WTC11 (cell line): ENCODE measurements at regions not wholly inside any gene's neighbourhood (a gene's known extent, or its start where the extent isn't known, plus 50 kb on each side); places are given as distances from the start of the nearest gene placed in this dataset.

ENCODE experiments used
- ATAC-seq: fragments of 200-7000 bp; cut with Tn5 transposase; 2 replicates; pipeline ENCODE4 v1.10.0; 2021; ENCODE audit warnings: mild to moderate bottlenecking, moderate library complexity
- CTCF ChIA-PET: fragments of 300-600 bp; sonication (Branson Sonifier 250); formaldehyde crosslinking; loops from one replicate; lab custom pipeline; 2021; ENCODE audit warnings: antibody characterized with exemption; lab: Charles Lee
- POLR2A ChIA-PET: fragments of 350-600 bp; sonication (Branson Sonifier 250); formaldehyde crosslinking; loops from one replicate; lab custom pipeline; 2021; ENCODE audit warnings: antibody characterized with exemption; lab: Charles Lee
- DNase-seq: peaks from one replicate; pipeline ENCODE4 v3.0.0; 2021; ENCODE audit warnings: low spot score
- H3K27ac Mint-ChIP-seq: 2 replicates; pipeline ENCODE4 v1.8.0; 2021; ENCODE audit warnings: mixed read lengths
- H3K27me3 Mint-ChIP-seq: 2 replicates; pipeline ENCODE4 v1.8.0; 2021; ENCODE audit warnings: low read depth, mild to moderate bottlenecking, moderate library complexity, mixed read lengths
- H3K36me3 Mint-ChIP-seq: 2 replicates; pipeline ENCODE4 v1.8.0; 2021; ENCODE audit warnings: mixed read lengths
- H3K4me1 Mint-ChIP-seq: 2 replicates; pipeline ENCODE4 v1.8.0; 2022; ENCODE audit warnings: mixed read lengths
- H3K4me3 Mint-ChIP-seq: 2 replicates; pipeline ENCODE4 v1.8.0; 2021; ENCODE audit warnings: mild to moderate bottlenecking, moderate library complexity, mixed read lengths
- H3K9me3 Mint-ChIP-seq: 2 replicates; pipeline ENCODE4 v1.8.0; 2021; ENCODE audit warnings: mixed read lengths
- CBFB ChIP-seq: sonication (generic); formaldehyde crosslinking; IDR thresholded peaks from 2 replicates; pipeline ENCODE4 v1.8.1; 2022; ENCODE audit warnings: mild to moderate bottlenecking, low read depth, missing genetic modification reagents
- CREB1 ChIP-seq: sonication (generic); formaldehyde crosslinking; IDR thresholded peaks from 2 replicates; pipeline ENCODE4 v1.8.0; 2023; ENCODE audit warnings: mild to moderate bottlenecking, missing genetic modification reagents
- CTCF ChIP-seq: fragments of 200-600 bp; IDR thresholded peaks from 2 replicates; pipeline ENCODE4 v1.8.0; 2022; ENCODE audit warnings: antibody characterized with exemption
- ETV6 ChIP-seq: sonication (generic); formaldehyde crosslinking; IDR thresholded peaks from 2 replicates; pipeline ENCODE4 v1.8.1; 2022; ENCODE audit warnings: mild to moderate bottlenecking, missing genetic modification reagents
- FOXJ3 ChIP-seq: sonication (generic); formaldehyde crosslinking; IDR thresholded peaks from 2 replicates; pipeline ENCODE4 v1.9.0; 2021; ENCODE audit warnings: missing genetic modification reagents, mild to moderate bottlenecking, borderline replicate concordance
- GTF2I ChIP-seq: fragments of 250-450 bp; sonication (Bioruptor Pico); conservative IDR thresholded peaks from 2 replicates; pipeline ENCODE4 v1.4.0; 2021; ENCODE audit warnings: mild to moderate bottlenecking
- HMGA2 ChIP-seq: fragments of 250-450 bp; sonication (Bioruptor Pico); IDR thresholded peaks from 2 replicates; pipeline ENCODE4 v1.4.0; 2021; ENCODE audit warnings: mild to moderate bottlenecking, moderate library complexity
- JAZF1 ChIP-seq: fragments of 250-450 bp; sonication (Bioruptor Pico); IDR thresholded peaks from 2 replicates; pipeline ENCODE4 v1.9.0; 2021; ENCODE audit warnings: moderate library complexity, mild to moderate bottlenecking, inconsistent platforms
- NR1H2 ChIP-seq: sonication (generic); formaldehyde crosslinking; IDR thresholded peaks from 2 replicates; pipeline ENCODE4 v1.9.0; 2021; ENCODE audit warnings: mild to moderate bottlenecking, moderate library complexity, missing genetic modification reagents
- OVOL2 ChIP-seq: fragments of 250-450 bp; sonication (Bioruptor Pico); IDR thresholded peaks from 2 replicates; pipeline ENCODE4 v1.9.0; 2021; ENCODE audit warnings: mild to moderate bottlenecking, borderline replicate concordance
- TCF7 ChIP-seq: sonication (generic); formaldehyde crosslinking; IDR thresholded peaks from 2 replicates; pipeline ENCODE4 v1.8.0; 2022; ENCODE audit warnings: mild to moderate bottlenecking, low read depth, missing genetic modification reagents, moderate library complexity
- ZNF138 ChIP-seq: sonication (generic); formaldehyde crosslinking; conservative IDR thresholded peaks from 2 replicates; pipeline ENCODE4 v1.8.1; 2022; ENCODE audit warnings: mild to moderate bottlenecking, moderate library complexity, missing genetic modification reagents
- ZNF232 ChIP-seq: sonication (generic); formaldehyde crosslinking; IDR thresholded peaks from 2 replicates; pipeline ENCODE4 v1.8.0; 2022; ENCODE audit warnings: mild to moderate bottlenecking, missing genetic modification reagents
- ZNF396 ChIP-seq: fragments of 250-450 bp; sonication (Bioruptor Pico); IDR thresholded peaks from 2 replicates; pipeline ENCODE4 v1.8.0; 2021; ENCODE audit warnings: mild to moderate bottlenecking, moderate library complexity, borderline replicate concordance
- ZNF671 ChIP-seq: fragments of 250-450 bp; sonication (Bioruptor Pico); IDR thresholded peaks from 2 replicates; pipeline ENCODE4 v1.8.0; 2021; ENCODE audit warnings: mild to moderate bottlenecking
- TF ChIP-seq, protein P1 (sequence below): sonication (generic); formaldehyde crosslinking; IDR thresholded peaks from 2 replicates; pipeline ENCODE4 v1.8.0; 2023; ENCODE audit warnings: missing genetic modification reagents
- TF ChIP-seq, protein P2 (sequence below): sonication (generic); formaldehyde crosslinking; IDR thresholded peaks from 2 replicates; pipeline ENCODE4 v1.8.1; 2022; ENCODE audit warnings: mild to moderate bottlenecking, moderate library complexity, missing genetic modification reagents
- TF ChIP-seq, protein P3 (sequence below): sonication (generic); formaldehyde crosslinking; IDR thresholded peaks from 2 replicates; pipeline ENCODE4 v1.8.1; 2023; ENCODE audit warnings: mild to moderate bottlenecking, missing genetic modification reagents, moderate library complexity
- TF ChIP-seq, protein P4 (sequence below): sonication (generic); formaldehyde crosslinking; IDR thresholded peaks from 2 replicates; pipeline ENCODE4 v1.8.0; 2022; ENCODE audit warnings: mild to moderate bottlenecking, missing genetic modification reagents
- TF ChIP-seq, protein P5 (sequence below): sonication (generic); formaldehyde crosslinking; IDR thresholded peaks from 2 replicates; pipeline ENCODE4 v1.8.1; 2023; ENCODE audit warnings: mild to moderate bottlenecking, moderate library complexity, missing genetic modification reagents
- TF ChIP-seq, protein P6 (sequence below): fragments of 250-450 bp; sonication (Bioruptor Pico); conservative IDR thresholded peaks from 2 replicates; pipeline ENCODE4 v1.9.0; 2021; ENCODE audit warnings: mild to moderate bottlenecking
- TF ChIP-seq, protein P7 (sequence below): sonication (generic); formaldehyde crosslinking; IDR thresholded peaks from 2 replicates; pipeline ENCODE4 v1.8.0; 2022; ENCODE audit warnings: mild to moderate bottlenecking, missing genetic modification reagents
- TF ChIP-seq, protein P8 (sequence below): sonication (generic); formaldehyde crosslinking; IDR thresholded peaks from 2 replicates; pipeline ENCODE4 v1.8.1; 2022; ENCODE audit warnings: low read depth, missing genetic modification reagents, borderline replicate concordance

GRCh38 chr7:93810561-93810960 is 80.0 kb downstream of the TFPI2 start:
- CTCF ChIA-PET: no interaction called here
- TF ChIP-seq NR1H2 (CRISPR knock-in tag): no peak
- no peak for TF ChIP-seq CBFB (CRISPR knock-in tag)
- TF ChIP-seq, protein P1, sequence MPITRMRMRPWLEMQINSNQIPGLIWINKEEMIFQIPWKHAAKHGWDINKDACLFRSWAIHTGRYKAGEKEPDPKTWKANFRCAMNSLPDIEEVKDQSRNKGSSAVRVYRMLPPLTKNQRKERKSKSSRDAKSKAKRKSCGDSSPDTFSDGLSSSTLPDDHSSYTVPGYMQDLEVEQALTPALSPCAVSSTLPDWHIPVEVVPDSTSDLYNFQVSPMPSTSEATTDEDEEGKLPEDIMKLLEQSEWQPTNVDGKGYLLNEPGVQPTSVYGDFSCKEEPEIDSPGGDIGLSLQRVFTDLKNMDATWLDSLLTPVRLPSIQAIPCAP (CRISPR knock-in tag): no peak
- TF ChIP-seq FOXJ3 (CRISPR knock-in tag): no peak
- no peak for TF ChIP-seq ZNF232 (CRISPR knock-in tag)
- no peak for TF ChIP-seq CREB1 (CRISPR knock-in tag)
- TF ChIP-seq, protein P2, sequence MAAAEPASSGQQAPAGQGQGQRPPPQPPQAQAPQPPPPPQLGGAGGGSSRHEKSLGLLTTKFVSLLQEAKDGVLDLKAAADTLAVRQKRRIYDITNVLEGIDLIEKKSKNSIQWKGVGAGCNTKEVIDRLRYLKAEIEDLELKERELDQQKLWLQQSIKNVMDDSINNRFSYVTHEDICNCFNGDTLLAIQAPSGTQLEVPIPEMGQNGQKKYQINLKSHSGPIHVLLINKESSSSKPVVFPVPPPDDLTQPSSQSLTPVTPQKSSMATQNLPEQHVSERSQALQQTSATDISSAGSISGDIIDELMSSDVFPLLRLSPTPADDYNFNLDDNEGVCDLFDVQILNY (CRISPR knock-in tag): no peak
- TF ChIP-seq, protein P3, sequence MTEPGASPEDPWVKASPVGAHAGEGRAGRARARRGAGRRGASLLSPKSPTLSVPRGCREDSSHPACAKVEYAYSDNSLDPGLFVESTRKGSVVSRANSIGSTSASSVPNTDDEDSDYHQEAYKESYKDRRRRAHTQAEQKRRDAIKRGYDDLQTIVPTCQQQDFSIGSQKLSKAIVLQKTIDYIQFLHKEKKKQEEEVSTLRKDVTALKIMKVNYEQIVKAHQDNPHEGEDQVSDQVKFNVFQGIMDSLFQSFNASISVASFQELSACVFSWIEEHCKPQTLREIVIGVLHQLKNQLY: no peak
- TF ChIP-seq JAZF1 (CRISPR knock-in tag): no peak
- no peak for TF ChIP-seq ZNF671
- TF ChIP-seq, protein P4, sequence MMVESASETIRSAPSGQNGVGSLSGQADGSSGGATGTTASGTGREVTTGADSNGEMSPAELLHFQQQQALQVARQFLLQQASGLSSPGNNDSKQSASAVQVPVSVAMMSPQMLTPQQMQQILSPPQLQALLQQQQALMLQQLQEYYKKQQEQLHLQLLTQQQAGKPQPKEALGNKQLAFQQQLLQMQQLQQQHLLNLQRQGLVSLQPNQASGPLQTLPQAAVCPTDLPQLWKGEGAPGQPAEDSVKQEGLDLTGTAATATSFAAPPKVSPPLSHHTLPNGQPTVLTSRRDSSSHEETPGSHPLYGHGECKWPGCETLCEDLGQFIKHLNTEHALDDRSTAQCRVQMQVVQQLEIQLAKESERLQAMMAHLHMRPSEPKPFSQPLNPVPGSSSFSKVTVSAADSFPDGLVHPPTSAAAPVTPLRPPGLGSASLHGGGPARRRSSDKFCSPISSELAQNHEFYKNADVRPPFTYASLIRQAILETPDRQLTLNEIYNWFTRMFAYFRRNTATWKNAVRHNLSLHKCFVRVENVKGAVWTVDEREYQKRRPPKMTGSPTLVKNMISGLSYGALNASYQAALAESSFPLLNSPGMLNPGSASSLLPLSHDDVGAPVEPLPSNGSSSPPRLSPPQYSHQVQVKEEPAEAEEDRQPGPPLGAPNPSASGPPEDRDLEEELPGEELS (CRISPR knock-in tag): no peak
- TF ChIP-seq HMGA2 (CRISPR knock-in tag): no peak
- no peak for TF ChIP-seq ZNF396 (CRISPR knock-in tag)
- TF ChIP-seq, protein P5, sequence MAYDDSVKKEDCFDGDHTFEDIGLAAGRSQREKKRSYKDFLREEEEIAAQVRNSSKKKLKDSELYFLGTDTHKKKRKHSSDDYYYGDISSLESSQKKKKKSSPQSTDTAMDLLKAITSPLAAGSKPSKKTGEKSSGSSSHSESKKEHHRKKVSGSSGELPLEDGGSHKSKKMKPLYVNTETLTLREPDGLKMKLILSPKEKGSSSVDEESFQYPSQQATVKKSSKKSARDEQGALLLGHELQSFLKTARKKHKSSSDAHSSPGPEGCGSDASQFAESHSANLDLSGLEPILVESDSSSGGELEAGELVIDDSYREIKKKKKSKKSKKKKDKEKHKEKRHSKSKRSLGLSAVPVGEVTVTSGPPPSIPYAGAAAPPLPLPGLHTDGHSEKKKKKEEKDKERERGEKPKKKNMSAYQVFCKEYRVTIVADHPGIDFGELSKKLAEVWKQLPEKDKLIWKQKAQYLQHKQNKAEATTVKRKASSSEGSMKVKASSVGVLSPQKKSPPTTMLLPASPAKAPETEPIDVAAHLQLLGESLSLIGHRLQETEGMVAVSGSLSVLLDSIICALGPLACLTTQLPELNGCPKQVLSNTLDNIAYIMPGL (CRISPR knock-in tag): no peak
- 0 out of 2 replicates have a peak, but pooled peaks cover 2% of the 10 kb centered on the region for H3K4me1 Mint-ChIP-seq

GRCh38 chr7:93804726-93805125 is 85.8 kb downstream of the TFPI2 start:
- POLR2A ChIA-PET: no interaction called here
- no peak overlapping the region for H3K27ac Mint-ChIP-seq
- peaks cover 34% of the 10 kb centered on the region for H3K9me3 Mint-ChIP-seq
- CTCF ChIA-PET: no interaction called here
- H3K27me3 Mint-ChIP-seq: no peaks in the 10 kb centered on the region
- no peaks in the 10 kb centered on the region for H3K4me1 Mint-ChIP-seq
- ATAC-seq (no peak), DNase-seq (no peak)
- no peak overlapping the region for H3K4me3 Mint-ChIP-seq
- peaks cover 5% of the 10 kb centered on the region; the same call in 1 of the 2 replicates for H3K36me3 Mint-ChIP-seq
- TF ChIP-seq, protein P6, sequence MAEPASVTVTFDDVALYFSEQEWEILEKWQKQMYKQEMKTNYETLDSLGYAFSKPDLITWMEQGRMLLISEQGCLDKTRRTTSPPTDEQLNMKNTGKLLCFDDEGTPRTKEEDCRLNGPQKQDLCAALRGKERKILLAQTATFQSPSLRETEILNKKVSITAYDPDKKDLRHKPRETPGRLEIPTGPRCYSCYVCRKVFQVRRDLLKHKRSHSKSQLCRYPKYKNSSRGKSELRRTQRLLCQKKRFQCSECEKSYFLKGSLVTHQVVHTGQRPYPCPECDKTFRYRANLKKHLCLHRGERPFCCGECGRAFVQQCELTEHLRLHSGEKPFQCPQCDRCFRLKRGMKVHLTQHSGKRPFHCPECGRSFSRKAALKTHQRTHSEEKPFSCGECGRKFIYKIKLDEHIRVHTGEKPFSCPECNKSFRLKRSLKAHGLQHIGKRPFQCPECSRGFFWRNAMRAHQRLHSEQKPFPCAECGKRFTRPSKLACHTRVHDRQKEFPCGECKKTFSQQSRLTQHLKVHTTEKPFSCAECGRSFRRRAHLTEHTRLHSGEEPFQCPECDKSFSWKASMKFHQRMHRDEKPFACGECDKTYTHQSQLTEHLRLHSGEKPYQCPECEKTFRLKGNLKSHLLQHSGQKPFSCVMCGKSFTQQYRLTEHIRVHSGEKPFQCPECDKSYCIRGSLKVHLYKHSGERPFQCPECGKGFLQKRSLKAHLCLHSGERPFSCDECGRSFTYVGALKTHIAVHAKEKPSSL (CRISPR knock-in tag): no peak
- TF ChIP-seq ETV6 (no peak), ZNF138 (no peak), OVOL2 (CRISPR knock-in tag) (no peak), TCF7 (CRISPR knock-in tag) (no peak), ZNF671 (no peak), JAZF1 (CRISPR knock-in tag) (no peak), CTCF (no peak), GTF2I (CRISPR knock-in tag) (no peak)
- TF ChIP-seq, protein P7, sequence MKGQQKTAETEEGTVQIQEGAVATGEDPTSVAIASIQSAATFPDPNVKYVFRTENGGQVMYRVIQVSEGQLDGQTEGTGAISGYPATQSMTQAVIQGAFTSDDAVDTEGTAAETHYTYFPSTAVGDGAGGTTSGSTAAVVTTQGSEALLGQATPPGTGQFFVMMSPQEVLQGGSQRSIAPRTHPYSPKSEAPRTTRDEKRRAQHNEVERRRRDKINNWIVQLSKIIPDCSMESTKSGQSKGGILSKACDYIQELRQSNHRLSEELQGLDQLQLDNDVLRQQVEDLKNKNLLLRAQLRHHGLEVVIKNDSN (CRISPR knock-in tag): no peak
- TF ChIP-seq, protein P8, sequence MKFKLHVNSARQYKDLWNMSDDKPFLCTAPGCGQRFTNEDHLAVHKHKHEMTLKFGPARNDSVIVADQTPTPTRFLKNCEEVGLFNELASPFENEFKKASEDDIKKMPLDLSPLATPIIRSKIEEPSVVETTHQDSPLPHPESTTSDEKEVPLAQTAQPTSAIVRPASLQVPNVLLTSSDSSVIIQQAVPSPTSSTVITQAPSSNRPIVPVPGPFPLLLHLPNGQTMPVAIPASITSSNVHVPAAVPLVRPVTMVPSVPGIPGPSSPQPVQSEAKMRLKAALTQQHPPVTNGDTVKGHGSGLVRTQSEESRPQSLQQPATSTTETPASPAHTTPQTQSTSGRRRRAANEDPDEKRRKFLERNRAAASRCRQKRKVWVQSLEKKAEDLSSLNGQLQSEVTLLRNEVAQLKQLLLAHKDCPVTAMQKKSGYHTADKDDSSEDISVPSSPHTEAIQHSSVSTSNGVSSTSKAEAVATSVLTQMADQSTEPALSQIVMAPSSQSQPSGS (CRISPR knock-in tag): no peak

More at GRCh38 chr7:93810561-93810960, 80.0 kb downstream of the TFPI2 start:
- no peak for ATAC-seq
- DNase-seq: no peak
- POLR2A ChIA-PET: no interaction called here
- Mint-ChIP-seq H3K9me3 (peaks cover 6% of the 10 kb centered on the region; the same call in 1 of the 2 replicates), H3K27me3 (no peaks in the 10 kb centered on the region), H3K4me3 (no peak overlapping the region), H3K27ac (no peak overlapping the region), H3K36me3 (no peaks in the 10 kb centered on the region; the same call in 1 of the 2 replicates)
